K562 (cell line): ENCODE measurements at regions not wholly inside any gene's neighbourhood (a gene's known extent, or its start where the extent isn't known, plus 50 kb on each side); places are given as distances from the start of the nearest gene placed in this dataset.

Experiments used
- ATAC-seq: fragments of 200-7000 bp; cut with Tn5 transposase; 3 replicates; pipeline ENCODE4 v1.9.1; 2020; ENCODE audit warnings: moderate library complexity
- BruUV-seq: library from RNA; stranded (reverse); fragments of 400-500 nt; replicated peaks from 2 replicates; lab custom pipeline; 2021; lab: Mats Ljungman, UMichigan
- CTCF ChIA-PET: fragments of 300-600 bp; formaldehyde crosslinking; extraction: SDS; loops from one replicate; lab custom pipeline; 2021; ENCODE audit warnings: low intra/inter-chr PET ratio; lab: Yijun Ruan, JAX
- POLR2A ChIA-PET: fragments of 300-600, 350-650 bp; sonication (Branson Sonifier 250); formaldehyde crosslinking; extraction: SDS; loops from one replicate; lab custom pipeline; 2021; ENCODE audit warnings: antibody characterized with exemption, inconsistent platforms; lab: Yijun Ruan, JAX
- DNase-seq, 4 experiments: peaks; one replicate each; pipeline versions ENCODE4 v3.0.0 to v3.0.0-alpha.2; 2011 to 2018; ENCODE audit warnings: low spot score in 3 of 4, mixed read lengths in 3 of 4; ENCODE audit errors: extremely low read depth in 1 of 4
- FAIRE-seq: peaks from 2 replicates; lab custom pipeline; 2011; peaks lifted over from hg19 to GRCh38; lab: Jason Lieb, UNC
- H2AFZ ChIP-seq: 2 replicates; pipeline ENCODE4 v1.6.0; 2011; ENCODE audit warnings: low read depth, low read length, control low read depth, inconsistent platforms
- H3K27ac ChIP-seq: fragments of 200-600 bp; 3 replicates; pipeline ENCODE4 v1.8.0; 2011; ENCODE audit warnings: low read depth, mild to moderate bottlenecking, control low read depth, inconsistent platforms, low read length, moderate library complexity, mixed read lengths; ENCODE audit errors: extremely low read depth
- H3K27me3 ChIP-seq, 2 experiments: fragments of 300-600 bp in 1 of 2; 2 replicates in 1 of 2; 3 replicates in 1 of 2; pipeline versions ENCODE4 v1.6.0 to v1.8.0; 2011; ENCODE audit warnings: inconsistent platforms in 2 of 2, low read length in 2 of 2, mild to moderate bottlenecking in 1 of 2, mixed read lengths in 1 of 2, moderate library complexity in 1 of 2; ENCODE audit not compliant: control insufficient read depth in 2 of 2, insufficient read depth in 2 of 2
- H3K36me3 ChIP-seq: fragments of 300-600 bp; 3 replicates; pipeline ENCODE4 v1.8.0; 2011; ENCODE audit warnings: mild to moderate bottlenecking, low read length, inconsistent platforms; ENCODE audit not compliant: control insufficient read depth, insufficient read depth
- H3K4me1 ChIP-seq, 2 experiments: fragments of 200-600 bp in 1 of 2; replicated peaks in 1 of 2; 2 replicates in 1 of 2; 3 replicates in 1 of 2; pipeline versions ENCODE4 v1.5.1 to v1.8.0; 2011; ENCODE audit warnings: inconsistent platforms in 2 of 2, low read length in 2 of 2, mild to moderate bottlenecking in 1 of 2, mixed read lengths in 1 of 2, moderate library complexity in 1 of 2; ENCODE audit not compliant: control insufficient read depth in 2 of 2, insufficient read depth in 2 of 2
- H3K4me2 ChIP-seq: 2 replicates; pipeline ENCODE4 v1.6.1; 2011; ENCODE audit warnings: low read length, control low read depth, inconsistent platforms, mixed read lengths; ENCODE audit not compliant: insufficient read depth
- H3K4me3 ChIP-seq: fragments of 200-600 bp; sonication (generic), shearing (Covaris generic); 2 replicates; pipeline ENCODE4 v1.5.1; 2016; ENCODE audit warnings: control low read depth, inconsistent platforms
- H3K79me2 ChIP-seq: fragments of 200-600 bp; 3 replicates; pipeline ENCODE4 v1.8.0; 2011; ENCODE audit warnings: low read length, inconsistent platforms; ENCODE audit not compliant: control insufficient read depth, insufficient read depth
- H3K9ac ChIP-seq, 2 experiments: 2 replicates each; pipeline versions ENCODE4 v1.6.0 to v1.6.1; 2011; ENCODE audit warnings: low read depth in 2 of 2, low read length in 2 of 2, control low read depth in 1 of 2, inconsistent platforms in 1 of 2, mild to moderate bottlenecking in 1 of 2, mixed read lengths in 1 of 2; ENCODE audit not compliant: insufficient read depth in 1 of 2
- H3K9me1 ChIP-seq: one replicate; pipeline ENCODE4 v1.6.0; 2011; ENCODE audit warnings: inconsistent platforms, mild to moderate bottlenecking, low read length, moderate library complexity; ENCODE audit not compliant: control insufficient read depth, insufficient read depth
- H3K9me3 ChIP-seq: replicated peaks from 2 replicates; pipeline ENCODE4 v1.5.1; 2011; ENCODE audit warnings: low read depth, low read length, inconsistent platforms; ENCODE audit not compliant: control insufficient read depth, insufficient read depth
- H4K20me1 ChIP-seq: replicated peaks from 2 replicates; pipeline ENCODE4 v1.6.1; 2011; ENCODE audit warnings: low read length, inconsistent platforms, mixed read lengths; ENCODE audit not compliant: control insufficient read depth, insufficient read depth
- CHD1 ChIP-seq: fragments of 200-600 bp; sonication (generic); IDR thresholded peaks from one replicate; pipeline ENCODE4 v1.6.1; 2012; ENCODE audit warnings: mild to moderate bottlenecking, moderate library complexity, low read length, inconsistent platforms
- DNMT1 ChIP-seq: fragments of 450-650 bp; IDR thresholded peaks from 2 replicates; pipeline ENCODE4 v1.6.1; 2016; ENCODE audit warnings: antibody characterized with exemption, mild to moderate bottlenecking
- IFI16 ChIP-seq: fragments of 250-450 bp; sonication (Bioruptor Pico); IDR thresholded peaks from 2 replicates; pipeline ENCODE4 v2.1.2; 2022; ENCODE audit warnings: mild to moderate bottlenecking, inconsistent platforms
- NFE2 ChIP-seq: IDR thresholded peaks from 2 replicates; pipeline ENCODE4 v1.6.1; 2014; ENCODE audit warnings: antibody characterized with exemption, low read depth
- NUFIP1 ChIP-seq: fragments of 450-650 bp; IDR thresholded peaks from 2 replicates; pipeline ENCODE4 v1.6.1; 2018; ENCODE audit not compliant: partially characterized antibody
- SNIP1 ChIP-seq: fragments of 450-650 bp; IDR thresholded peaks from 2 replicates; pipeline ENCODE4 v1.7.1; 2017; ENCODE audit warnings: low read depth, mild to moderate bottlenecking
- ZKSCAN1 ChIP-seq: fragments of 150-350 bp; IDR thresholded peaks from 2 replicates; pipeline ENCODE4 v1.6.1; 2016; ENCODE audit warnings: low read depth, low read length
- ZNF146 ChIP-seq: IDR thresholded peaks from one replicate; pipeline ENCODE4 v1.6.1; 2018; ENCODE audit warnings: missing compliant biosample characterization; ENCODE audit not compliant: unreplicated experiment
- WGBS: fragments of 100-300 bp; shearing (Covaris generic); methylation state at CpG from one replicate; pipeline ENCODE4 v1.1.6; 2016; ENCODE audit warnings: low coverage, mixed read lengths; ENCODE audit not compliant: insufficient coverage; ENCODE audit errors: missing lambda C conversion rate; 5-methylcytosine and 5-hydroxymethylcytosine counted together
- in situ Hi-C: fragments of 300-500 bp; cut with MboI; formaldehyde crosslinking; loops from 4 replicates; pipeline ENCODE4 v1.15.0; 2018; ENCODE audit warnings: inconsistent platforms, mixed read lengths
- intact Hi-C: fragments of 100-400 bp; cut with micrococcal nuclease; formaldehyde crosslinking; loops from 2 replicates; pipeline ENCODE4 v1.14.2; 2022
- TF ChIP-seq, protein P1 (sequence below): fragments of 450-650 bp; IDR thresholded peaks from 2 replicates; pipeline ENCODE4 v1.6.1; 2016; ENCODE audit warnings: missing biosample characterization, missing genetic modification characterization
- TF ChIP-seq, protein P2 (sequence below): fragments of 450-650 bp; conservative IDR thresholded peaks from 2 replicates; pipeline ENCODE4 v1.6.1; 2016; ENCODE audit warnings: missing genetic modification characterization, low read depth, mild to moderate bottlenecking, control low read depth, missing compliant biosample characterization
- TF ChIP-seq, protein P3 (sequence below): fragments of 250-450 bp; sonication (Bioruptor Pico); IDR thresholded peaks from 2 replicates; pipeline ENCODE4 v1.8.0; 2021; ENCODE audit warnings: borderline replicate concordance, mild to moderate bottlenecking, moderate library complexity; ENCODE audit not compliant: poor library complexity, severe bottlenecking

DNA sequence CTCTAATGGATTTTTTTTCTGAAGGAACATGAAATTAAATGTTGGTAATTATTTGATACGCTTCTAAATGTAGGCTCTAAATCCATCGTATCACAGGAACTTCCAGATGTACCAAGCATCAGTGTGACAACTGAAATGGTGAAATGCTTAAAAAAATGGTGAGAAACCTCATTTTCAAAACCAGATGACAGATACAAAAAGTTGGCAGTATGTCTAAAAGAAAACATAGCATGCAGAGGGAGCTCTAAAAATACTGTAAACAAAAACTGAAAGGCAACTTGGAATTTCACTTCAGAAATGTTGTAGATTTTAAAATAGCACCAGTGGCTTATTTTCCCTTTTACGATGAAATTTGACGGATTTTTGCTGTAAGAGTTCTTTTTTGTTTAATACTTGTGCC is 1043.6 kb upstream of the WWC1 start:
- Histone ChIP-seq H3K9ac (no peak overlapping the region), H3K4me2 (no peak overlapping the region), H3K27ac (no peak overlapping the region), H3K27me3 (no peaks in the 10 kb centered on the region), H3K4me3 (no peak overlapping the region), H3K36me3 (no peaks in the 10 kb centered on the region), H4K20me1 (no peaks in the 10 kb centered on the region), H3K79me2 (no peaks in the 10 kb centered on the region), H3K9me3 (no peaks in the 10 kb centered on the region), H2AFZ (no peak overlapping the region), H3K9me1 (no peaks in the 10 kb centered on the region), H3K4me1 (no peaks in the 10 kb centered on the region)
- TF ChIP-seq SNIP1 = no peak
- no peak for TF ChIP-seq CHD1
- TF ChIP-seq IFI16 (CRISPR knock-in tag) = no peak
- no peak for TF ChIP-seq DNMT1
- TF ChIP-seq NUFIP1 = no peak
- TF ChIP-seq, protein P1, sequence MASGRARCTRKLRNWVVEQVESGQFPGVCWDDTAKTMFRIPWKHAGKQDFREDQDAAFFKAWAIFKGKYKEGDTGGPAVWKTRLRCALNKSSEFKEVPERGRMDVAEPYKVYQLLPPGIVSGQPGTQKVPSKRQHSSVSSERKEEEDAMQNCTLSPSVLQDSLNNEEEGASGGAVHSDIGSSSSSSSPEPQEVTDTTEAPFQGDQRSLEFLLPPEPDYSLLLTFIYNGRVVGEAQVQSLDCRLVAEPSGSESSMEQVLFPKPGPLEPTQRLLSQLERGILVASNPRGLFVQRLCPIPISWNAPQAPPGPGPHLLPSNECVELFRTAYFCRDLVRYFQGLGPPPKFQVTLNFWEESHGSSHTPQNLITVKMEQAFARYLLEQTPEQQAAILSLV (tag) = no peak
- TF ChIP-seq NFE2 = no peak
- TF ChIP-seq, protein P2, sequence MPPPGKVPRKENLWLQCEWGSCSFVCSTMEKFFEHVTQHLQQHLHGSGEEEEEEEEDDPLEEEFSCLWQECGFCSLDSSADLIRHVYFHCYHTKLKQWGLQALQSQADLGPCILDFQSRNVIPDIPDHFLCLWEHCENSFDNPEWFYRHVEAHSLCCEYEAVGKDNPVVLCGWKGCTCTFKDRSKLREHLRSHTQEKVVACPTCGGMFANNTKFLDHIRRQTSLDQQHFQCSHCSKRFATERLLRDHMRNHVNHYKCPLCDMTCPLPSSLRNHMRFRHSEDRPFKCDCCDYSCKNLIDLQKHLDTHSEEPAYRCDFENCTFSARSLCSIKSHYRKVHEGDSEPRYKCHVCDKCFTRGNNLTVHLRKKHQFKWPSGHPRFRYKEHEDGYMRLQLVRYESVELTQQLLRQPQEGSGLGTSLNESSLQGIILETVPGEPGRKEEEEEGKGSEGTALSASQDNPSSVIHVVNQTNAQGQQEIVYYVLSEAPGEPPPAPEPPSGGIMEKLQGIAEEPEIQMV (tag) = no peak
- TF ChIP-seq, protein P3, sequence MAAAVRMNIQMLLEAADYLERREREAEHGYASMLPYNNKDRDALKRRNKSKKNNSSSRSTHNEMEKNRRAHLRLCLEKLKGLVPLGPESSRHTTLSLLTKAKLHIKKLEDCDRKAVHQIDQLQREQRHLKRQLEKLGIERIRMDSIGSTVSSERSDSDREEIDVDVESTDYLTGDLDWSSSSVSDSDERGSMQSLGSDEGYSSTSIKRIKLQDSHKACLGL (CRISPR knock-in tag) = no peak
- no peak for TF ChIP-seq ZNF146
- no peak for TF ChIP-seq ZKSCAN1
- BruUV-seq = no TSS peak
- ATAC-seq (no peak), FAIRE-seq (no peak), DNase-seq (no peak)
- intact Hi-C loops (no loop called here), in situ Hi-C loops (no loop called here)
- 2% methylated on average over 4 of the region's 4 CpGs for whole genome bisulfite sequencing
- POLR2A ChIA-PET = no interaction called here
- CTCF ChIA-PET = no interaction called here
